ENCODE measurements at regions not wholly inside any gene's neighbourhood (a gene's known extent, or its start where the extent isn't known, plus 50 kb on each side); places are given as distances from the start of the nearest gene placed in this dataset.

- no peak for DNase-seq
- no peaks in the 10 kb centered on the region for H3K27me3 ChIP-seq
- no peaks in the 10 kb centered on the region for H3K9me3 ChIP-seq
- H3K36me3 ChIP-seq = no peaks in the 10 kb centered on the region
- no peak overlapping the region for H3K4me3 ChIP-seq
These were observed 300.5 kb upstream of the ATP10B start for GRCh38 chr5:161152415-161152940.

GRCh38 chr5:161150441-161150988 is 298.5 kb upstream of the ATP10B start:
- Histone ChIP-seq H3K27me3 (no peaks in the 10 kb centered on the region), H3K9me3 (no peaks in the 10 kb centered on the region)
- no peak for DNase-seq

DNA sequence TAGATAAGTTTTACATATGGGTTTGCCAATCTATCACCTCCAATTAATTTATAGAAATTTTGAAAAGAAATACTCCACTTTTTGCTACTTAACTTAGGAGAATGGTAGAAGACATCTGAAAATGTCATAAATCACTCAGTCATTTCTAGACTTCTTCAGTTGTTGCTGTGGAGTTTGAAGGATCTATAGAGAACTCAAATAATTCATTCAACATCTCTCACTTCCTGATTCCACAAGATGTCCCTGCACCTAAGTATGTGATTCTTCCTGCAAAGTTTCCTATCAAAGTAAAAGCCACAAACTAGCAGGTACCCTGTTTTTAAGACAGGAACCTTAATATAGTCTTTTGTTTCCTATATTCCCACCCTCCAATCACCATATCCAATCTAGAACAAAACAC is 297.1 kb upstream of the ATP10B start:
- no peaks in the 10 kb centered on the region for H3K36me3 ChIP-seq
- no peaks in the 10 kb centered on the region for H3K27me3 ChIP-seq
- DNase-seq = no peak
- no peaks in the 10 kb centered on the region for H3K9me3 ChIP-seq
- no peak overlapping the region for H3K4me3 ChIP-seq

More at GRCh38 chr5:161150441-161150988, 298.5 kb upstream of the ATP10B start:
- no peaks in the 10 kb centered on the region for H3K36me3 ChIP-seq
- H3K4me3 ChIP-seq = no peak overlapping the region

DNA sequence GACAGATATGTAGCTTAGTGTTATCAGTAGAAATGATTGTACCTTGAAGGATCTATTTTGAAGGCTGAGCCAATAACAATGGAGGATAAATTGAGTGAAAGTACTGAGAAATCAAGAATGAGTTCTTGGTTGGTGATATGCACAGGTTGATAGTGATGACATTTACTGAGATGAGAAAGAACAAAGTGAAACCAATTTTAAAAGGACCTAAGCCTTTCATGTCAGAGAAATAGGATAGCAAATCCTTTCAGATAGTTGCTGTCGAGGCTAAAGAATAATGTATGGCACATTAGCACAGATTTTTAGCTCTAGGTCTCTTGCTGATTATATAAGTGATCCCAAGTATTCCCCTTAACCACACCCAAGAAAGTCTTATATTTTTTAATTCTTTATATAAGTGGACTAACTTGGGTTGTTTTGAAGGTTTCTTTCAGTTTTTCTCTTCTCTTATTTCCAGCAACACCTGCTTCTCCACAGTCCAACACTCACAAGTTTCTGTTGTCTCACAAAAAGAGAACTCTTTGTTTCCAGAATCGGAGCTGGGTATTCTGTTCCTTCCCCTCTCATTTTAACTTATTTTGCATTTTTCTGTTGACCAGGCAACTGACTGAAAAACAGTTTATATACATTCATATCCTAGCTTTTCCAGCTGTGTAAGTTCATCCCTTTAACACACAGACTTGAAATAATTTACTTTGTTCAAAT is 286.9 kb upstream of the ATP10B start:
- Histone ChIP-seq H3K27me3 (no peaks in the 10 kb centered on the region), H3K4me3 (no peak overlapping the region), H3K9me3 (no peaks in the 10 kb centered on the region), H3K36me3 (no peaks in the 10 kb centered on the region)
- DNase-seq = no peak

DNA sequence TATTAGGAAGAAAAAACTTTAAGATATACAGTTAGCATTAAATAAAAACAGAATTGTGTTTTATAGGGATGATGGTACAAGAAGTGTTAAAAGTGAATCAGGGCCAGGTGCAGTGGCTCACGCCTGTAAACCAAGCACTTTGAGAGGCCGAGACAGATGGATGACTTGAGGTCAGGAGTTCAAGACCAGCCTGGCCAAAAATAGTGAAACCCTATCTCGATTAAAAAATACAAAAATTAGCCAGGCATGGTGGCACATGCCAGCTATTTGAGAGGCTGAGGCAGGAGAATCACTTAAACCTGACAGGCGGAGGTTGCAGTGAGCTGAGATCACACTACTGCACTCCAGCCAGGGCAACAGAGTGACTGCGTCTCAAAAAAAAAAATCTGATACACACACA is 282.9 kb upstream of the ATP10B start:
- Histone ChIP-seq H3K4me3 (no peak overlapping the region), H3K9me3 (no peaks in the 10 kb centered on the region), H3K36me3 (no peaks in the 10 kb centered on the region), H3K27me3 (no peaks in the 10 kb centered on the region)
- DNase-seq = no peak

DNA sequence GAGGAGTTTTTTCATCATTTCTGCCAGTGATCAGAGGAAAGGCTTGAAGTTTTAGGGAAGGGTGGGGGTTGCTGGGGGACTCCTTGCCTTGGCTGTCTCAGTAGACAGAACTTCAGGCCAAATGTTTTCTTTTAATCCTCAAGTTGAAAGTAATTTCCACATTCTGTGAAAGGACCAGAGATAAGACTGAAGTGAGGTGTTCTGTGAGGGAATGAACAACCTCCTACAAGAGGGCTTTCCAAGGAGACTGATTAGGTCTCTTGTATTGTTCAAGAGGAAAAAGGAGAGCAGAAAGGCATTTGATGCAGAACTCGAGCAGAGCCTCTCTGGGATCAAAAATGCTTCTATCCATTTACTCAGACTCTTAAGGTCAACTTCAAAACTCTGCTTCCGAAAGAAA is 282.1 kb upstream of the ATP10B start:
- no peak for DNase-seq
- no peak overlapping the region for H3K4me3 ChIP-seq
- no peaks in the 10 kb centered on the region for H3K27me3 ChIP-seq
- no peaks in the 10 kb centered on the region for H3K36me3 ChIP-seq
- H3K9me3 ChIP-seq = no peaks in the 10 kb centered on the region

- DNase-seq = no peak
- Histone ChIP-seq H3K9me3 (no peaks in the 10 kb centered on the region; the same call in 1 of the 2 replicates), H3K27me3 (no peaks in the 10 kb centered on the region), H3K4me3 (no peak overlapping the region), H3K36me3 (no peaks in the 10 kb centered on the region)
These were observed 263.9 kb upstream of the ATP10B start for GRCh38 chr5:161115941-161116340.

DNA sequence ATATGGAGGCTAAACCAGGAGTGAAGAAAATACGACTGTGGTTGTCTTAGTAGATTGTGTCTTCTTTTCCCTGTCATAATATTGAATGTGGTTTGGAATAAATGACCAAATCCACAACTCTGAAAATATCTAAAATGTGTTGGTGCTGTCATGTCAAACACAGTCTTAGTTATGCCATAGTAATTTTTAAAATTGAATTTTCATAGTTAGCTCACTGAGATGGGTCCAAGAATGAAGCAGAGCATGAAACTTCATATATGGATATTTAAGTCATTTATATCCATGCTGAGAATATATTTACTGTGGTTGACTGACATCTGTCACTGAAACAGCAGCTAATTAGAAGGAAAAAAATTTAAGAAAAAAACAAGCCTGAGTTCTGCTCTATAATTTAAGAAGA is 260.4 kb upstream of the ATP10B start:
- H3K9me3 ChIP-seq = no peaks in the 10 kb centered on the region
- peaks cover 3% of the 10 kb centered on the region; the same call in 1 of the 2 replicates for H3K27me3 ChIP-seq
- no peaks in the 10 kb centered on the region for H3K36me3 ChIP-seq
- no peak for DNase-seq
- H3K4me3 ChIP-seq = no peak overlapping the region

DNA sequence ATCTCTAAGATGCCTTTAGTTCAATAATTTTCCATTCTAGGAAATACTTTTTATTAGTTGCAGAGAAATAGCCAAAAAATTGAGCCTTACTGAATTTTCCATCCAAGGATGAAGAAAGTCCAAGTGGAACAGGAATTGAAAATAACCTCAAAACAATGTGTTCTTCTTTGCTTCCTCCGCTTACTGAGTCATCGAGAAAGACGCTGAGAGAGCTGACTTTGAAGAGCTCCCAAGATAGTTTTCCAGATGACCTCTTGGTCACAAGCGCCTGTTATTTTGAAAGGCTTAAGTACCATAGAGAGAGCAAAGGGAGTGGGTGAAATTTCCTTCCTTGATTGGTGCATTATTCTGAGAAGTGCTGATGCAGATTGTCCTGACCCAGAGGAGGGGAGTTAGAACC is 253.5 kb upstream of the ATP10B start:
- Histone ChIP-seq H3K9me3 (no peaks in the 10 kb centered on the region), H3K4me3 (no peak overlapping the region), H3K36me3 (no peaks in the 10 kb centered on the region), H3K27me3 (peaks cover 3% of the 10 kb centered on the region; the same call in 1 of the 2 replicates)
- no peak for DNase-seq

GRCh38 chr5:161098516-161098915 is 246.5 kb upstream of the ATP10B start:
- DNase-seq = no peak
- H3K27me3 ChIP-seq = no peaks in the 10 kb centered on the region
- H3K9me3 ChIP-seq = no peaks in the 10 kb centered on the region
- H3K4me3 ChIP-seq = no peak overlapping the region
- no peaks in the 10 kb centered on the region for H3K36me3 ChIP-seq

DNA sequence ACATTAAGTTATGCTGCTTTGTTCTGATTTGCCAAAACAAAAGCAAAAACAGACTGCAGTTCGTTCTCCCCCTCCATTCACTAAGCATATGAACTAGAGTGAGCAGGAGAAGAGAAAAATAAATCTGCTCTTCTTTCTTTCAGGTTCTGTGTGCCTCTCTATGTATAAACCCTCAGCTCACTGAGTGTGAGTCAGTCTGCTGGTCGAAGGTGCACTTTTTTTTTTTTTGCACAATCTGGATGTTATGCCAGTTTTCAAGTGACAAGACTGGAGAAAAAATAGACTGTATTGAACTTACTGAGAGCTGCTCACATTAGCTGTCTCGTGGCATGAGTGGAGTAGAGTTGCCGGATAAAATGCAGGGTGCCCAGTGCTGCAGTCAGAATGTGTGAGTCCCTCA is 244.6 kb upstream of the ATP10B start:
- Histone ChIP-seq H3K9me3 (no peaks in the 10 kb centered on the region), H3K27me3 (no peaks in the 10 kb centered on the region), H3K36me3 (no peaks in the 10 kb centered on the region), H3K4me3 (no peak overlapping the region)
- no peak for DNase-seq

DNA sequence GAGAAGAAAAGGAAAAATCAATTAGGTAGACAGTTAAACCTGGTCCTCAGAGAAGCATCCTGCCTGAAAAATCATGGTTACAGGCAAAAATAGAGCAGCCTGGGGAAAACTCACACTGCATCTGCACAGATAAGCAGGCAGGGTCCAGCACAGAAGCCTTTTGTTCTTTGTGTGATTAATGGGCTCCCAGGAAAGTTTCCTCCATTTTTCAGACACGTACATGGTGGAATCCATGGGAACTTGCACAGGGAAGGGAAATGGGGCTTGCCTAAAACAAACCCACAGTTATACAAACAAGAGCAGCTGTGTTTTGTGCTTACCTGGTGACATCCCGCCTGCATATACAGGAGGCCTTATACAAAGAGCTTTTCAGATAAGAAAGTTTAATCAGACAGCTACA is 243.9 kb upstream of the ATP10B start:
- Histone ChIP-seq H3K9me3 (no peaks in the 10 kb centered on the region), H3K36me3 (no peaks in the 10 kb centered on the region), H3K27me3 (no peaks in the 10 kb centered on the region), H3K4me3 (no peak overlapping the region)
- DNase-seq = no peak

DNA sequence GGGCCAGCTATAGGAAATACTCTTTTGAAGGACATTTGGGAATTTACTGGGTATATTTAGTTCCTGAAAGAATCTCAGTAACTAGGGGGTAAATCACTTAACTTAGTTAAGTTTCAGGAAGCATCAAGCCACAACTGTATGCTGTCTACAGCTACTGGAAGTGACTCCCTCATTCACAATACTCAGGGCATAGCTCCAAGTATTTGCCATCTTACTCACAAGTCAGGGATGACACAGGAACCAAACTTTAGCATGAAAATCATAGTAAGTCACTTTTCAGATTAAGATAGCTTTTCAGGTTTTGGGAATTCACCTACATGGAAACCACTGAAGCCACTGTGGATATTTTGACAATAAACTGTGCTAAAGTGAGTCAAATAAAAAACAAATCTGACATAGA is 242.4 kb upstream of the ATP10B start:
- H3K4me3 ChIP-seq = no peak overlapping the region
- no peaks in the 10 kb centered on the region for H3K9me3 ChIP-seq
- DNase-seq = no peak
- no peaks in the 10 kb centered on the region for H3K27me3 ChIP-seq
- no peaks in the 10 kb centered on the region for H3K36me3 ChIP-seq

GRCh38 chr5:161093100-161093499 is 241.1 kb upstream of the ATP10B start:
- H3K36me3 ChIP-seq = no peaks in the 10 kb centered on the region
- H3K9me3 ChIP-seq = no peaks in the 10 kb centered on the region; the same call in 1 of the 2 replicates
- no peaks in the 10 kb centered on the region for H3K27me3 ChIP-seq
- no peak for DNase-seq
- no peak overlapping the region for H3K4me3 ChIP-seq

- DNase-seq = no peak
- no peaks in the 10 kb centered on the region for H3K27me3 ChIP-seq
- no peaks in the 10 kb centered on the region; the same call in 1 of the 2 replicates for H3K9me3 ChIP-seq
- no peaks in the 10 kb centered on the region for H3K36me3 ChIP-seq
- H3K4me3 ChIP-seq = no peak overlapping the region
These were observed 237.6 kb upstream of the ATP10B start for GRCh38 chr5:161089569-161089968.

- no peaks in the 10 kb centered on the region for H3K36me3 ChIP-seq
- H3K4me3 ChIP-seq = no peak overlapping the region
- no peak for DNase-seq
- H3K27me3 ChIP-seq = no peaks in the 10 kb centered on the region
- H3K9me3 ChIP-seq = no peaks in the 10 kb centered on the region; the same call in 1 of the 2 replicates
These were observed 234.4 kb upstream of the ATP10B start for GRCh38 chr5:161086461-161086860.

GRCh38 chr5:161085056-161085455 is 233.0 kb upstream of the ATP10B start:
- Histone ChIP-seq H3K27me3 (no peaks in the 10 kb centered on the region), H3K36me3 (no peaks in the 10 kb centered on the region), H3K9me3 (no peaks in the 10 kb centered on the region; the same call in 1 of the 2 replicates), H3K4me3 (no peak overlapping the region)
- DNase-seq = no peak

DNA sequence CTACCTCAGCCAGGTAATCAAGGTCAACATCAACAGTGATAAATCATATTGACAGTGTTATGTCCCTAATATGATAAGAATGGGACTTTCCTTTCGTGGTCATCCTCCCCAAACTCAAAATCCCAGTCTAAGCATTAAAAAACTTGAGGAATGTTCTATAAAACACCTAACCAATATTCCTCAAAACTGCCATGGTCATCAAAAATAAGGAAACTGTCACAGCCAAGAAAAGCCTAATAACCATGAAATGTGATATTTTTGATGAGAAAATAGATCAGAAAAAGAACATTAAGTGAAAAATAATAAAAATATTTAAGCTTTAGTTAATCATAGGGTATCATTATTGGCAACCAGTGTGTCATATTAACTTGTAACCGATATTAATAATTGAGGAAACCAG is 232.1 kb upstream of the ATP10B start:
- no peak for DNase-seq
- no peaks in the 10 kb centered on the region for H3K27me3 ChIP-seq
- no peak overlapping the region for H3K4me3 ChIP-seq
- no peaks in the 10 kb centered on the region for H3K9me3 ChIP-seq
- H3K36me3 ChIP-seq = no peaks in the 10 kb centered on the region
